GM19238 (cell line): ENCODE measurements at regions not wholly inside any gene's neighbourhood (a gene's known extent, or its start where the extent isn't known, plus 50 kb on each side); places are given as distances from the start of the nearest gene placed in this dataset.

Experiments
- DNase-seq: peaks from one replicate; pipeline ENCODE4 v3.0.0; 2011; ENCODE audit warnings: low spot score; ENCODE audit not compliant: insufficient read length

- DNase-seq, result no peak
Measured at GRCh38 chr2:45337481-45337880, 273.6 kb downstream of the SRBD1 start.

- DNase-seq, result no peak
Measured at GRCh38 chr2:45334205-45334604, 276.9 kb downstream of the SRBD1 start.

GRCh38 chr2:45332567-45332966 lies 278.5 kb downstream of the SRBD1 start:
- DNase-seq, result no peak

GRCh38 chr2:45332094-45332493 lies 279.0 kb downstream of the SRBD1 start:
- DNase-seq, result no peak

GRCh38 chr2:45331410-45331786 lies 279.7 kb downstream of the SRBD1 start:
- DNase-seq, result no peak

- DNase-seq, result no peak
Measured at GRCh38 chr2:45330637-45331409, 280.2 kb downstream of the SRBD1 start.

- DNase-seq, result no peak
Measured at GRCh38 chr2:45330108-45330507, 281.0 kb downstream of the SRBD1 start.

- no peak for DNase-seq
Measured at GRCh38 chr2:45329045-45329677, 281.9 kb downstream of the SRBD1 start.

- DNase-seq, result no peak
Measured at GRCh38 chr2:45328264-45328870, 282.7 kb downstream of the SRBD1 start.

- no peak for DNase-seq
Measured at GRCh38 chr2:45323344-45323743, 287.7 kb downstream of the SRBD1 start.

GRCh38 chr2:45320956-45321355 lies 290.1 kb downstream of the SRBD1 start:
- no peak for DNase-seq

GRCh38 chr2:45319683-45320455 lies 291.2 kb downstream of the SRBD1 start:
- no peak for DNase-seq

- DNase-seq, result no peak
Measured at GRCh38 chr2:45318686-45319085, 292.4 kb downstream of the SRBD1 start.

- DNase-seq, result no peak
Measured at GRCh38 chr2:45316576-45317338, 294.3 kb downstream of the SRBD1 start.

- DNase-seq, result no peak
Measured at GRCh38 chr2:45315861-45316260, 295.2 kb downstream of the SRBD1 start.

- DNase-seq, result no peak
Measured at GRCh38 chr2:45312275-45312674, 298.8 kb downstream of the SRBD1 start.

GRCh38 chr2:45311559-45311958 lies 299.5 kb downstream of the SRBD1 start:
- no peak for DNase-seq

- no peak for DNase-seq
Measured at GRCh38 chr2:45307147-45307546, 297.9 kb upstream of the SIX2 start.

- no peak for DNase-seq
Measured at GRCh38 chr2:45305599-45305998, 296.3 kb upstream of the SIX2 start.

GRCh38 chr2:45303417-45304202 lies 294.4 kb upstream of the SIX2 start:
- DNase-seq, result no peak
